ENCODE measurements at regions not wholly inside any gene's neighbourhood (a gene's known extent, or its start where the extent isn't known, plus 50 kb on each side); places are given as distances from the start of the nearest gene placed in this dataset.

GRCh38 chr14:103273745-103274615, 60.1 kb upstream of the EIF5 start (continued):
- TF ChIP-seq MAZ (IDR thresholded peaks at IDR 0.05; ENCODE audit: borderline replicate concordance, low read depth, low read length), result no peak

DNA sequence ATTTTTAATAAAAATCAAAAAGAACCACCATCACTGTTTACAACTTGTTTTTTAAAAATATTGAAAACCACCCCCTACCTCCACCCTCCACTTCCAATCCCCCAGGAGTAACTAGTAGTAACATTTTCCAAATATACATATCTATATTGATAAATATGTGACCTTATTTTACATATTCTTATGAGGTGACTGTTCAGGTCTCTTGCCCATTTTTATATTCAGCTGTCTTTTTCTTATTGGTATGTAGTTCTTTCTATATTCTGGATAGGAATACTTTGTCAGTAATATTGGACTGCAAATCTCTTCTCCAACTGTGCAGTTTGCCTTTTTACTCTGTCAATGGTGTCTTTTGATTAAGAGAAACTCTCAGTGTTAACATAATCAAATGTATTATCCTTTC, 59.0 kb upstream of the EIF5 start:
- POLR2A ChIA-PET (ENCODE audit: unreplicated experiment), result no interaction called here
- H3K9me1 ChIP-seq (ENCODE audit: insufficient read depth, low read length), result no peaks in the 10 kb centered on the region
- no peak overlapping the region for H2BK20ac ChIP-seq (ENCODE audit: low read depth, low read length)
- no peak for ATAC-seq (ENCODE audit: low read depth)
- no peak for DNase-seq
- no peak overlapping the region for H3K23ac ChIP-seq (ENCODE audit: low read depth, low read length)
- H2BK120ac ChIP-seq (ENCODE audit: low read depth, low read length), result no peak overlapping the region
- intact Hi-C loops (cut with micrococcal nuclease) (no loop called here), in situ Hi-C loops (cut with MboI; ENCODE audit: low sequenced_read_pairs) (no loop called here), dilution Hi-C loops (cut with HindIII; ENCODE audit: low sequenced_read_pairs, unreplicated experiment) (no loop called here)
- H3K4me3 ChIP-seq (ENCODE audit: insufficient read depth, low read depth, low read length), result no peak overlapping the region
- H3K27ac ChIP-seq (ENCODE audit: insufficient read depth, low read length), result no peak overlapping the region
- no TSS peak for BruUV-seq (replicated peaks)
- H3K4me1 ChIP-seq (ENCODE audit: control insufficient read depth, insufficient read depth, low read length), result peaks cover 8% of the 10 kb centered on the region; the same call in 1 of the 2 replicates
- no peaks in the 10 kb centered on the region for H3K36me3 ChIP-seq (ENCODE audit: control insufficient read depth, insufficient read depth, low read length)
- no peak overlapping the region for H4K5ac ChIP-seq (ENCODE audit: low read depth, low read length)
- H2BK15ac ChIP-seq (ENCODE audit: low read depth, low read length), result no peak overlapping the region
- H4K91ac ChIP-seq (ENCODE audit: insufficient read depth, low read depth, low read length), result no peak overlapping the region
- H2AK9ac ChIP-seq (replicated peaks; ENCODE audit: low read depth, low read length, poor library complexity), result no peak overlapping the region
- no peak overlapping the region for H3K9ac ChIP-seq (ENCODE audit: low read depth, low read length)
- no peak overlapping the region for H2AK5ac ChIP-seq (ENCODE audit: low read depth, low read length)
- no peaks in the 10 kb centered on the region for H3K79me1 ChIP-seq (ENCODE audit: low read depth in 1 of 2, low read length in 2 of 2)
- peaks cover 60% of the 10 kb centered on the region for H3K27me3 ChIP-seq (ENCODE audit: control insufficient read depth, insufficient read depth, low read length)
- H3K18ac ChIP-seq (ENCODE audit: low read depth, low read length), result no peak overlapping the region
- H3K4me2 ChIP-seq (ENCODE audit: low read depth, low read length), result no peak overlapping the region
- CTCF ChIA-PET, result no interaction called here
- H3K56ac ChIP-seq (ENCODE audit: extremely low read depth, insufficient read depth, low read length), result no peak overlapping the region
- no peak overlapping the region for H3K14ac ChIP-seq (replicated peaks; ENCODE audit: low read depth, low read length)
- H3K4ac ChIP-seq (ENCODE audit: low read depth, low read length), result no peak overlapping the region
- H2BK5ac ChIP-seq (ENCODE audit: low read depth, low read length, poor library complexity, severe bottlenecking), result no peak overlapping the region
- H2AFZ ChIP-seq (replicated peaks; ENCODE audit: low read length, poor library complexity), result no peak overlapping the region
- no peak overlapping the region for H4K8ac ChIP-seq (ENCODE audit: low read depth in 2 of 2, low read length in 2 of 2)
- TF ChIP-seq RAD21 (IDR thresholded peaks at IDR 0.05; ENCODE audit: low read length) (no peak), MXI1 (IDR thresholded peaks at IDR 0.05; ENCODE audit: borderline replicate concordance, low read depth, low read length) (no peak), FOS (IDR thresholded peaks at IDR 0.05; ENCODE audit: low read depth, low read length) (no peak)
- no peaks in the 10 kb centered on the region; the same call in 1 of the 2 replicates for H4K20me1 ChIP-seq (ENCODE audit: insufficient read depth, low read length)
- peaks cover 13% of the 10 kb centered on the region for H3K9me3 ChIP-seq (ENCODE audit: control insufficient read depth, insufficient read depth, low read length)
